GM23338 (cell line): ENCODE measurements at regions not wholly inside any gene's neighbourhood (a gene's known extent, or its start where the extent isn't known, plus 50 kb on each side); places are given as distances from the start of the nearest gene placed in this dataset.

ENCODE experiments used
- CTCF ChIP-seq, 2 experiments: fragments of 200-600 bp in 1 of 2; sonication (generic) in 1 of 2; conservative IDR thresholded peaks; 2 replicates each; pipeline versions ENCODE4 v1.5.1 to v1.6.1; 2016 to 2017; ENCODE audit warnings: antibody characterized with exemption in 2 of 2, low read depth in 2 of 2, mild to moderate bottlenecking in 2 of 2, moderate library complexity in 1 of 2
- ETS1 ChIP-seq: IDR thresholded peaks from 2 replicates; pipeline ENCODE4 v1.6.1; 2016; ENCODE audit warnings: antibody characterized with exemption
- EZH2 ChIP-seq: fragments of 200-600 bp; sonication (generic); IDR thresholded peaks from one replicate; pipeline ENCODE4 v1.8.0; 2017; ENCODE audit warnings: antibody characterized with exemption, mild to moderate bottlenecking, low read depth; ENCODE audit not compliant: unreplicated experiment
- EZH2phosphoT487 ChIP-seq: fragments of 200-600 bp; sonication (generic); IDR thresholded peaks from one replicate; pipeline ENCODE4 v1.8.1; 2018; ENCODE audit warnings: antibody characterized with exemption; ENCODE audit not compliant: unreplicated experiment
- JUNB ChIP-seq: IDR thresholded peaks from one replicate; pipeline ENCODE4 v1.6.1; 2016; ENCODE audit warnings: antibody characterized with exemption; ENCODE audit not compliant: unreplicated experiment
- POLR2AphosphoS5 ChIP-seq: IDR thresholded peaks from 2 replicates; pipeline ENCODE4 v1.6.1; 2016; ENCODE audit warnings: antibody characterized with exemption, low read depth
- ZNF114 ChIP-seq: fragments of 250-450 bp; sonication (Bioruptor Pico); IDR thresholded peaks from 2 replicates; pipeline ENCODE4 v1.5.0; 2020; ENCODE audit warnings: mild to moderate bottlenecking, moderate library complexity
- ZNF331 ChIP-seq: fragments of 250-450 bp; sonication (Bioruptor Pico); IDR thresholded peaks from 2 replicates; pipeline ENCODE4 v1.5.0; 2020; ENCODE audit warnings: low read depth, mild to moderate bottlenecking, moderate library complexity
- TF ChIP-seq, protein P1 (sequence below): IDR thresholded peaks from one replicate; pipeline ENCODE4 v1.6.1; 2018; ENCODE audit warnings: antibody characterized with exemption; ENCODE audit not compliant: unreplicated experiment

DNA sequence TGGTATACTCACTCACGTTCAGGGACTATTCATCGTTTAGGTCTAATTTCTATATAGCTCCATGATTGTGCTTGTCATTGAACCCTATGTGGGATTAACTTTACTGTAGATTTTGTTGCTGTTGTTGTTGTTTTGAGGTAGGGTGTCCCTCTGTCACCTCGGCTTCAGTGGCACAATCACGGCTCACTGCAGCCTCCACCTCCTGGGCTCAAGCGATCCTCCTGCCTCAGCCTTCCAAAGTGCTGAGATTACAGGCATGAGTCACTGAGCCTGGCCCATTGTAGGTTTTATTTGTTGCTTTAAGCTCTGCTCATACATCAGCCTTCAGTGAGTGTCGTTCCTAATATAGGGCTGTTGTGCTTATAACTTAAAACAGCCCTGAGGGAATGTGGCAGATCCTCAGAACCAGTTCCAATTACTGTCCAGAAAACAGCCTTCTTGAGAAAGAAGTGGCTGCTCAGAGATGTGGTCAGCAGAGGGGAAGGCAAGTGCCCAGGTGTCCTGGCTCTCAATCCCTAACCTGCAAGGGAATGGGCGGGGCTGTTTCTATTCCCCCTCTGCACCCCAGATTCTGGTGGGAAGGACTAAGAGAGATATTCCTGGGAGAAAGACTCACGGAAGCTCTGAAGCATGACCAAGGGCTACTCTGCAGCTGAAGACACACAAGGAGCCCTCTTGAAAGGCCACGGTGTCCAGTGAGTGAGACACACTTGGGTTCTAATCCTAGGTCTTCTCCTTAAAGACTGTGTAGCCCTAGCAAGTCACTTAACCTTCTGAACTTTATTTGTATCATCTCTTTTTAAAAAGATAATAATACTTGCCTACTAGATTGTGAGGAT, 79.6 kb upstream of the LCLAT1 start:
- TF ChIP-seq EZH2phosphoT487, result no peak
- no peak for TF ChIP-seq CTCF (conservative IDR thresholded peaks at IDR 0.05; ENCODE audit: low read depth in 2 of 2)
- TF ChIP-seq, protein P1, sequence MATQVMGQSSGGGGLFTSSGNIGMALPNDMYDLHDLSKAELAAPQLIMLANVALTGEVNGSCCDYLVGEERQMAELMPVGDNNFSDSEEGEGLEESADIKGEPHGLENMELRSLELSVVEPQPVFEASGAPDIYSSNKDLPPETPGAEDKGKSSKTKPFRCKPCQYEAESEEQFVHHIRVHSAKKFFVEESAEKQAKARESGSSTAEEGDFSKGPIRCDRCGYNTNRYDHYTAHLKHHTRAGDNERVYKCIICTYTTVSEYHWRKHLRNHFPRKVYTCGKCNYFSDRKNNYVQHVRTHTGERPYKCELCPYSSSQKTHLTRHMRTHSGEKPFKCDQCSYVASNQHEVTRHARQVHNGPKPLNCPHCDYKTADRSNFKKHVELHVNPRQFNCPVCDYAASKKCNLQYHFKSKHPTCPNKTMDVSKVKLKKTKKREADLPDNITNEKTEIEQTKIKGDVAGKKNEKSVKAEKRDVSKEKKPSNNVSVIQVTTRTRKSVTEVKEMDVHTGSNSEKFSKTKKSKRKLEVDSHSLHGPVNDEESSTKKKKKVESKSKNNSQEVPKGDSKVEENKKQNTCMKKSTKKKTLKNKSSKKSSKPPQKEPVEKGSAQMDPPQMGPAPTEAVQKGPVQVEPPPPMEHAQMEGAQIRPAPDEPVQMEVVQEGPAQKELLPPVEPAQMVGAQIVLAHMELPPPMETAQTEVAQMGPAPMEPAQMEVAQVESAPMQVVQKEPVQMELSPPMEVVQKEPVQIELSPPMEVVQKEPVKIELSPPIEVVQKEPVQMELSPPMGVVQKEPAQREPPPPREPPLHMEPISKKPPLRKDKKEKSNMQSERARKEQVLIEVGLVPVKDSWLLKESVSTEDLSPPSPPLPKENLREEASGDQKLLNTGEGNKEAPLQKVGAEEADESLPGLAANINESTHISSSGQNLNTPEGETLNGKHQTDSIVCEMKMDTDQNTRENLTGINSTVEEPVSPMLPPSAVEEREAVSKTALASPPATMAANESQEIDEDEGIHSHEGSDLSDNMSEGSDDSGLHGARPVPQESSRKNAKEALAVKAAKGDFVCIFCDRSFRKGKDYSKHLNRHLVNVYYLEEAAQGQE, result no peak
- TF ChIP-seq ZNF331 (CRISPR knock-in tag), result no peak
- no peak for TF ChIP-seq ETS1
- no peak for TF ChIP-seq POLR2AphosphoS5
- TF ChIP-seq ZNF114 (CRISPR knock-in tag), result no peak
- no peak for TF ChIP-seq EZH2
- no peak for TF ChIP-seq JUNB
